Left renal pelvis (tissue), 4 donors: ENCODE measurements at regions not wholly inside any gene's neighbourhood (a gene's known extent, or its start where the extent isn't known, plus 50 kb on each side); places are given as distances from the start of the nearest gene placed in this dataset.

ENCODE experiments used
- DNase-seq, 4 donors: peaks; one replicate each; pipeline ENCODE4 v3.0.0-alpha.2; 2013; ENCODE audit warnings: low read depth in 4 of 4, low spot score in 3 of 4

DNA sequence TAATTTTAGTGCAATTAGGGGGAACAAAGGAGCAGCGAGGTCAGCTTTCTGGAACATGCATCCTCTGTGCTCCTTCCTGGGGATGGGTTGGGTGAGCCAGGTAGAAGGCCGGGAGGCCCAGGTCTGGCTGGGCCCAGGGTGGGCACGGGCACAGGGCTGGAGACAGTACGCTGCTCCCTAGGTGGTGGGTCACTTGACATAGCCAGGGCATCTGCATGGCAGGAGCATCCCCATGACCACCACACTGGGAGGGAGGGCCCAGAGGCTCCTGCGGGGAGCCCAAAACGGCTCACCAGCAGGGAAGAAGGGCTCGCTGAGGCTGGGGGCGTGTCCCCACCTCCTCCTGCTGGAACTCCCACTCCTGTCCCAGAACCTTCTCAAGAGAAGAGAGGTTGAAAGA is 216.8 kb downstream of the NXNL2 start:
- DNase-seq = no peak

DNA sequence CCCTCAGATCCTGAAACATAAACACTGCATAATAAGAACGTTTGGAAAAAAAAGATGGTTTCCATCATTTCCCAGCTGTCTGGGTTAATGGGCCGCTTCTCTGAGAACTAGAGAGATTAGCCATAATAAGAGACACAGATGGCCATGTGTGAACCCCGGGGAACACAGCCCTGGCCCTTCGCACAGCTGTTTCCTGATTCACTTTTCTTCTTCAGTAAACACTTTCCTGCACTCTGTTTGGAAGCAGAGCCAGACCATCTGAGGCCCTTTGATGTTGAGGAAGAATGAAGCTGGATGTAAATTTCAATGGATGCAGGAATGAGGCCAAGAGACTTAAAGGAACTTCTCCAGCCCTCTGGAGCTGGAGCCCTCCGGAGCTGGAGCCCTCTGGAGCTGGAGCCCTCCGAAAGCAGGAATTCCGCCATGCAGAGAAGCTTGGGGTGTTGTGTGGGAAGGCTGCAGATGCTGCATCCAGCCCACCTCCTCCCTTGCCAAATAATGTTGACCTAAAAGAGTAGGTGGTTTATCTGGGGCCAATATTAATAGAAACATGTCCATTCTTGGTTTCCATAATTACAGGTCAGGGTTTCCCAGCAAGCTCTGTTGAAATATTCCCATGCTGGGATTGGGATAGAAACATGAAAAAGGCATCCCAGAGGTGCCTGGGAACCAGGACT is 218.9 kb downstream of the NXNL2 start:
- DNase-seq = peak in 3 of 4 donors; percentile 50 to 64 (median 54)

GRCh38 chr9:88754452-88754851 is 219.5 kb downstream of the NXNL2 start:
- DNase-seq = no peak

DNA sequence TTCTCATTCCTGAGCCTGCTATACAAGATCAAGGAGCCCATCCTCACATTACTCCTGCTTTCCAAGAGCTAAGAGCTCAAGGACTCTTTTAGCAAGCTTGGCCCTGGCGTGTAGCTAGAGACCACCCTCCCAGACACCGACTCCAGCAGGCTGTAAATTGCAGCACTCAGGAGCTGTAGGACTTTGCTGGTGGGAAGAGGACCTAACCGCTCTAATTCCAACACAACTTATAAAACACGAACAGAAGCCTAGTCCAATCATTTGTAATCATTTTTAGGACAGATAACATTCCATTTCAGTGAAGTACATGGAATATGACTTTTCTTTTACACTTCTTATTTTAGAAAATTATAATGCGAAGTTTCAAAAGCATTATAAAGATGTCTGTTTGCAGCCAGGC is 219.9 kb downstream of the NXNL2 start:
- DNase-seq = no peak

DNA sequence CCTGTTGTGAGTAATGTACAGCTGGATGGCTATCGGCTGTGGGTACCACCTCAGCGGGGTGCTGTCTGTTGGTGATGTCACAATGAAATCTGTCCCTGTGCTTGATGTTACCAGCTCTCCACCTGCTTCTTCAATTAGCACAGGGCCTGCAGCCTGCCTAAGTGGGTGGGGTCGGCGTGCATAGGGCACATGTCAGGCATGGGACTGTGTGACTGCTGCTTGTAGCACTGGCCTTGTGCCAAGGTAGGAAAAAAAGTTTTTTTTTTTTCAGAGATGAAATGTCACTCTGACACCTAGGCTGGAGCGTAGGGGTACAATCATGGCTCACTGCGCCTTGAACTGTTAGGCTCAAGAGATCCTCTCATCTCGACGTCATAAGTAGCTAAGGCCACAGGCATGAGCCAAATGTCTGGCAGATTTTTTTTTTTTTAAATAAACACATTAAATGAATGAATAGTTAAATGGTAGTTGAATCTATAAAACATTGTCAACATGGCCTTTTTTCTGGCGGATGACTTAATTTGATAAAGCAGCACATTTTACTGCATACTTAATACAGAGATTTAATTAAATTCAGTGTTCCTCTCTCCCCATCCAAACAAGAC is 222.5 kb downstream of the NXNL2 start:
- no peak for DNase-seq

GRCh38 chr9:88759364-88759763 is 224.4 kb downstream of the NXNL2 start:
- DNase-seq = no peak

DNA sequence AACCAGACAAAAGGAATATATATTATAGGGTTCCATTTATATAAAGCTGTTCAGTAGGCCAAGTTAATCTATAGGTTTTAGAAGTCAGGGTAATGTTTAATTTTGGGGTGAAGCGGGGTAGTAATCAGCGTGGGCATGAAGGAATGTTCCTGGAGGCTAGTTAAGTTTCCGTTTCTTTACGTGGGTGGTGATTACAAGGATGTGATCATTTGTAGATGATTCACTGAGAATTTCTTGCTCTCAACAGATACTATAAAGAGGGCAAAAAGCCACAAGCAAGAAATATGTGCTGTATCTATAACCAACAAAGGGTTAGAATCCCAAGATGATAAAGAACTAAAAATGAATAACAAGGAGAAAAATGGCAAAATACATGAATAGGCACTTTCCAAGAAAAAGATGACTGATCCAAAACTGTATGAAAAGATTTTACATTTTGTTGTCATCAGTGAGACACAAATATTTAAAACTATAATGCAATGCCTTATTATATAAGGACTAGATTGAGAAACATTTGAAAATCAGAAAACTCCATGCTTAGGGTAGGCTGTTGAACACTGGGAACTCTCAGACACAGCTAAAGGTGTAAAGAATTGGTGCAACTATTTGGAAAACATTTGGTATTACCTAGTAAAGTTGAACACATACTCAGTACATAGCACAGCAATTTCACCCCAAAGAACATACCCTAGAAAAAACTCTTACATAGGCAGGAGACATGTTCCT is 224.3 kb upstream of the S1PR3 start:
- DNase-seq = no peak

- DNase-seq = no peak
Observed at GRCh38 chr9:88767504-88767790, 223.8 kb upstream of the S1PR3 start.

GRCh38 chr9:88772575-88772974 is 218.7 kb upstream of the S1PR3 start:
- DNase-seq = no peak

DNA sequence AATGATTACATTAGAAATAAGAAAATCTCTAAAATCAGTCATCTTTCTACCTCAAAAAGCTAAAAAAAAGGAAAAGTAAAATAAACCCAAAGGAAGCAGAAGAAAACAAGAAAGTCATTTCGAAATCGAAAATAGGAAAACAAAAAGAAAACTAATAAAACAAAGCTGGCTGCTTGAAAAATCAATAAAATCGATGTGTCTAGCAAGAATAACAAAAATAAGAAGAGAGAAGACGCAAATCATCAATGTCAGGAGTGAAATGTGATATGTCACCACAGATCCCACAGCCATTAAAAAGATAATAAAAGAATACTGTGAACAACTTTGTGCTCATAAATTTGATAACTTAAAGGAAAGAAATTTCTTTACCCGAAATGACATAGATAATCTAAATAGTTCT is 218.1 kb upstream of the S1PR3 start:
- no peak for DNase-seq

GRCh38 chr9:88773627-88774244 is 217.5 kb upstream of the S1PR3 start:
- DNase-seq = no peak

DNA sequence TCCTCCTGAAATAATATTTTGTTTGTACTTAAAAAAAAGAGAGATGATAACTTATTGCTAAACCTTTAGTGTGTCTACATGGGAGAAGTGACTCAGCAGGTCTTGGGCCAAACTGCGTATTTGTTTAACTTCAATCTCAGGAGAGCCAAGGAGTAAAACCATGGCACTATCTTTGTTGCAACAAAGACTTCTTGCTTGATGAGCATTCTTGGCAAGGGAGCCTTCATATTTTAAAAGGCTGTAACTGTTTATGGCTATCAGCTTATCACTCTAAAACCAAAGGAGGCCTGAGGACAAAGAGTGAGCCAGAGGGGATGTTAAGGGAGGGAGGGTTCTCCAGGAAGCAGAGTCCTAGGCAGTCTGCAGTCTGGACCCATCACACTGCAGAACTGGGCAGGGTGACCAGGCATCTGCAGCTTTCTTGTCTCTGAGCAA is 216.2 kb upstream of the S1PR3 start:
- DNase-seq = no peak

GRCh38 chr9:88775559-88775958 is 215.7 kb upstream of the S1PR3 start:
- no peak for DNase-seq

GRCh38 chr9:88775966-88776365 is 215.3 kb upstream of the S1PR3 start:
- no peak for DNase-seq

- no peak for DNase-seq
Observed at GRCh38 chr9:88776717-88777497, 214.4 kb upstream of the S1PR3 start.

- DNase-seq = peak in 1 of 4 donors; percentile 68
Observed at GRCh38 chr9:88777498-88778312, 213.6 kb upstream of the S1PR3 start.

DNA sequence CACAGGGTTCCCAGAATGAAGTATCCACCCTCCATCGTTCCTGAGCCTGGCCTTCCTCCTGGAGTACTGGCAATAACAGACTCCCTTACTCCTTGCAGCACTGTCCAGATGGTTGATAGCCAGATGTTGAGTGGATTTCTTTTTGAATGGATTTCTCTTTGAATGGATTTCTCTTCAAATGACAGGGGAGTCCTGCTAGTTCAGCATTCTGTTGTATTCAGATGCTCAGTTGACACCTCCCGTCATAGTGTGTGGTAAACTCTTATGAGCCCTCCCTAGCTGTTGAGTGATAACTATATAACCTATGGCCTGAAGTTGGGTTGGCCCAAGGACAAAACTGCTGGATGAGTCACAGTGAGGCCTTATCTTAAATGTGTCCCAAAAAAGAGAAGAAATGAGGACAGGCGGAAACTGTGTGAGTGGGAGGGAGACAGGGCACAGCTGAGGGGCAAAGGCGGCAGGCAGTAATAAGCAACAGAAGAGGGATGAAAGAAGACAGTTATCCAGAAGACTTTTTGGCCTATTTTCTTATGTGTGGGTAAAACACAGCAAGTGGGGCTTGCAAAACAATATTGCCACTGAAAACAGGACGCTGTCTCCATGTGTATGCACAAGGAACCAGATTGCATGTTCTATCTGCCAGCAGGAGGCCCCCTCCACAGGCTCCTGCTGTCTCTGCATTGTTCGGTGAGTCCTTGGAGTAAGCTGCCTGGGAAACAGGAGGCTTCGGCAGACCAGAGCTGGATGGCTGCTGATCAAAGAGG is 209.5 kb upstream of the S1PR3 start:
- no peak for DNase-seq

- DNase-seq = no peak
Observed at GRCh38 chr9:88782931-88783710, 208.1 kb upstream of the S1PR3 start.

DNA sequence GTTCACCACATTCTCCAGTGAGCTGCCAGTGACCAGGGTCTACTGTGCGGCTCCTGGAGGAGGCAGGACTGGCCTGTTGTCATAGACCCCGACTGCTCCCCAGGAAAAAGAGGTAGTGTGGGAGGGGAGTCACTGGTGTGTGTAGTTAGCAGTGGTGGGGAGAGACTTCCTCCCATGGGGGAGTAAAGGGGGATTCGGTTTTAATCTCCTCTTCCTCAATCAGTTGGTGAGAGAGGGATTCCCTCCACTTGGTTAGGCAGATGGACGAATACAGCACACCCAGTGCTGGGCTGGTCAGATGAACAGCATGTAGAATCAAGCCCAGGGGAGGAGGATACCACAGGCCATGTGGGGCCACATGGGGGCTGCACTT is 207.6 kb upstream of the S1PR3 start:
- no peak for DNase-seq
